ENCODE measurements at regions not wholly inside any gene's neighbourhood (a gene's known extent, or its start where the extent isn't known, plus 50 kb on each side); places are given as distances from the start of the nearest gene placed in this dataset.

DNA sequence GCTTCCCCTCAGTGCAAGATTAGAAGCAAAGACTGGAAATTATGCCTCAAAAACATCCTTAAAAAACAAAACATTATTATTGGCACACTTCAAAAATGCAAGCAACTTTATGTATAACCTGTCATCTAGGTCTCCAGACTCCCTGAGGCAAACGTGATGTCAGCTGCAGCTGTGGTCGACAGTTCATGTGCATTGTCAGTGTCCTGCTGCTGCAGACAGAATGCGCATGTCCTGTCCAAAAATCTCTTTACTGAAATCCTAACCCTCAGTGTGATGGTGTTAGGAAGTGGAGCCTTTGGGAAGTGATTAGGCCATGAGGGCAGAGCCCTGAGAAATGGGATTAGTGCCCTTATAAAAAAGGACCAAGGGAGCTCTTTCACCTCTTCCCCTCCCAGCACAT, 126.9 kb downstream of the CYRIA start:
- intact Hi-C loops (cut with DNase I) = no loop called here
- Histone ChIP-seq H3K4me1 (no peaks in the 10 kb centered on the region), H3K27ac (no peak overlapping the region), H3K4me3 (replicated peaks in 1 of 3) (no peak overlapping the region), H3K36me3 (no peaks in the 10 kb centered on the region), H3K9me3 (no peaks in the 10 kb centered on the region), H3K27me3 (no peaks in the 10 kb centered on the region)
- TF ChIP-seq POLR2A (IDR thresholded peaks at IDR 0.05) = no peak
- TF ChIP-seq, protein P1, sequence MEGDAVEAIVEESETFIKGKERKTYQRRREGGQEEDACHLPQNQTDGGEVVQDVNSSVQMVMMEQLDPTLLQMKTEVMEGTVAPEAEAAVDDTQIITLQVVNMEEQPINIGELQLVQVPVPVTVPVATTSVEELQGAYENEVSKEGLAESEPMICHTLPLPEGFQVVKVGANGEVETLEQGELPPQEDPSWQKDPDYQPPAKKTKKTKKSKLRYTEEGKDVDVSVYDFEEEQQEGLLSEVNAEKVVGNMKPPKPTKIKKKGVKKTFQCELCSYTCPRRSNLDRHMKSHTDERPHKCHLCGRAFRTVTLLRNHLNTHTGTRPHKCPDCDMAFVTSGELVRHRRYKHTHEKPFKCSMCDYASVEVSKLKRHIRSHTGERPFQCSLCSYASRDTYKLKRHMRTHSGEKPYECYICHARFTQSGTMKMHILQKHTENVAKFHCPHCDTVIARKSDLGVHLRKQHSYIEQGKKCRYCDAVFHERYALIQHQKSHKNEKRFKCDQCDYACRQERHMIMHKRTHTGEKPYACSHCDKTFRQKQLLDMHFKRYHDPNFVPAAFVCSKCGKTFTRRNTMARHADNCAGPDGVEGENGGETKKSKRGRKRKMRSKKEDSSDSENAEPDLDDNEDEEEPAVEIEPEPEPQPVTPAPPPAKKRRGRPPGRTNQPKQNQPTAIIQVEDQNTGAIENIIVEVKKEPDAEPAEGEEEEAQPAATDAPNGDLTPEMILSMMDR (IDR thresholded peaks at IDR 0.05) = no peak
- 76 to 80% methylated on average over 3 of the region's 3 CpGs for WGBS, 2 donors
- DNase-seq = no peak

DNA sequence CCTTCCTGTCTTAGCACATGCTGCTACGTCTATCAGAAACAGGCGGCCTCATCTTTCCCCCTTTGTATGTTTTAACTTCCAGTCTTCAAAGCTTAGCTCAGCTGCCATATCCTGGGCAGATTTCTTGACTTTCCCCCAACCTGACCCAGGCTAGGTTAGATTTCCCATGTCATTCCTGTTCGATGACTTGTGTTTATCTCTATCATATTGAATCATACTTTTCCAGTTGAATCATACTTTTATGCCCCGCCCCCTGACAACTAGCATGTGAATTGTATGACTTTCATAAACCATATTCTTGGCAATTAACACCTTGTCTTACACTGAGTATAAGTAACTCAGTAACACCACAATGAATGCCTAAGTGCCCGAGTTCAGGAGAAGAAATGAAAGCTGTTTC, 128.3 kb downstream of the CYRIA start:
- Histone ChIP-seq H3K36me3 (no peaks in the 10 kb centered on the region), H3K27me3 (no peaks in the 10 kb centered on the region), H3K4me1 (no peaks in the 10 kb centered on the region), H3K4me3 (replicated peaks in 1 of 3) (no peak overlapping the region), H3K9me3 (no peaks in the 10 kb centered on the region), H3K27ac (no peak overlapping the region)
- TF ChIP-seq, protein P1 (IDR thresholded peaks at IDR 0.05) = no peak
- TF ChIP-seq POLR2A (IDR thresholded peaks at IDR 0.05) = no peak
- 90 to 93% methylated on average over 5 of the region's 5 CpGs for WGBS, 2 donors
- intact Hi-C loops (cut with DNase I) = no loop called here
- no peak for DNase-seq

DNA sequence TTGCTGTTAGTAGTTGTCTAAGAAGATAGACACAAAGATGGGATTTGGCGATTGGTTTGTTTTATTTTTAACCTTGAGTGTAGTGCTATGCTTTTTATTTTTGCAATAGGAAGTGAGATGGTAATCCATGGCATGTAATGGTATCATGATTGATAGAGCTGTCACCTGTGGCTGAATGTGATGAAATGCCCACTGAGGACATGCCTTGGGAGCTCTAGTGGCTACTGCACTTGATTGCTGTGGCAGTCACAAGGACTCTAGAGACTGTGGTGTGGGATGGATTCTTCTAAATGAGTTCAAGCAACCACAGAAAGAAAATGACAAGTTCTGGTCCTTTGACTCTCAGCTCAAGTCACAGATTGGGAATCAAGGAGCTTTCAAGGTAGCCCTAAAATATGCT, 139.4 kb downstream of the CYRIA start:
- Histone ChIP-seq H3K4me3 (replicated peaks in 1 of 3) (no peak overlapping the region), H3K36me3 (no peaks in the 10 kb centered on the region), H3K27me3 (no peaks in the 10 kb centered on the region), H3K9me3 (no peaks in the 10 kb centered on the region), H3K27ac (no peak overlapping the region), H3K4me1 (no peaks in the 10 kb centered on the region)
- WGBS, 2 donors = 76 to 85% methylated on average over 1 of the region's 1 CpG
- no peak for TF ChIP-seq POLR2A (IDR thresholded peaks at IDR 0.05)
- TF ChIP-seq, protein P1 (IDR thresholded peaks at IDR 0.05) = no peak
- intact Hi-C loops (cut with DNase I) = no loop called here
- DNase-seq = no peak

DNA sequence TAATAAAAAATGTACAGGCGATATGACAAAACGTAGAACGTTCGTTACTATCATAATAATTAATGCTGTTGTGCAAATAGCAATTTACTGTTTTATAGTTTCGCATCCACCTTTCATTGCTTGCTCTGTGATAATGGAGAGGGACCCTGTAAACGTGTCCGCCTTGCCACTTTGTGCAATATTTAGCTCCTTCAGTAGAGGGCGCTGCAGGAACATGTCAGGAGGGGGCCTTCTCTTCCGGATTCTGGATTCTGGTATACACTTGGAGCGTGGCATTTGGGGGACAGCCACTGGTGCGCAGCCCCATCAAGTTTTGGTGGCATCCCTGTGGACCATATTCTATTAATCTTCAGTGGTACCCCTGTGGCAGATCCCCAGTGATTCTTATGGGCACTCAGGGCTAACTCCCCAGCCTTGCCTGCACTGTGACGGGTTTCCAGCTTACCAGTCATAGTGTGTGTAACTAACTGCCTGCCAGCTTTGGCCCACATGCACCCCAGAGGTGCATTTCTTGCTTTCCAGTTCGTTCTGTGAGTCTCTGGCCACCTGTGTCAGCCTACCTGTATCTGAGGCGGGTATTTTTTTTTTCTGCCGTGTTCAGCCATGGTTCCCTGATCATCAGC, 140.3 kb downstream of the CYRIA start:
- no peak overlapping the region for H3K27ac ChIP-seq
- 82 to 83% methylated on average over 15 of the region's 15 CpGs for WGBS, 2 donors
- no peak for DNase-seq
- no peaks in the 10 kb centered on the region for H3K27me3 ChIP-seq
- intact Hi-C loops (cut with DNase I) = no loop called here
- H3K4me3 ChIP-seq (replicated peaks in 1 of 3) = no peak overlapping the region
- H3K4me1 ChIP-seq = no peaks in the 10 kb centered on the region
- no peak for TF ChIP-seq POLR2A (IDR thresholded peaks at IDR 0.05)
- TF ChIP-seq, protein P1 (IDR thresholded peaks at IDR 0.05) = peak in 3 of 6 experiments; percentile 10 to 37 (median 36)
- H3K36me3 ChIP-seq = no peaks in the 10 kb centered on the region
- H3K9me3 ChIP-seq = no peaks in the 10 kb centered on the region

DNA sequence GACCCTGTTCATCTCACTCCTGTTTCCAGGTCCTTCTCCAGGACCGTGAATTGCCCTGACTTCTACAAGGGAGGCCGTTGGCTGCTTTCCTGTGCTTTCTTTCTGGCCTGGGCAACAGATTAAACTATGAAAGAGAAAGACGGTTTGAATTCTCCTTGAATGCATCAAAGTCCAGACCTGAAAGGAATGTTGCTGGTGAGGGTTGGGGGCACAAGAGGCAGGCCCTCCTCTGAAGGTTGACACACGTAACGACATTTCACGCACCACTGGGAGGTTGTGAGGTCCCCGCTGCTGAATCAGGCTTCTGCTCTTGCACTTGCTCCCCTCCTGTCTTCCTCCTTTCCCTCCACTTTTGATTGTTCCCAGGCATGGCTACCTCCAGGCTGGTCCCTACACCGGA, 141.9 kb downstream of the CYRIA start:
- no peaks in the 10 kb centered on the region for H3K9me3 ChIP-seq

More for the DNA sequence above, 141.9 kb downstream of the CYRIA start:
- no peak for DNase-seq
- H3K36me3 ChIP-seq = no peaks in the 10 kb centered on the region
- H3K27ac ChIP-seq = no peak overlapping the region
- no peaks in the 10 kb centered on the region for H3K27me3 ChIP-seq
- 84 to 88% methylated on average over 8 of the region's 8 CpGs for WGBS, 2 donors
- no peak for TF ChIP-seq POLR2A (IDR thresholded peaks at IDR 0.05)
- TF ChIP-seq, protein P1 (IDR thresholded peaks at IDR 0.05) = no peak
- no peaks in the 10 kb centered on the region for H3K4me1 ChIP-seq
- H3K4me3 ChIP-seq (replicated peaks in 1 of 3) = no peak overlapping the region
- intact Hi-C loops (cut with DNase I) = no loop called here

Measured in thyroid gland (tissue), 4 donors.